Kidney (tissue), 13 donors: ENCODE measurements at regions not wholly inside any gene's neighbourhood (a gene's known extent, or its start where the extent isn't known, plus 50 kb on each side); places are given as distances from the start of the nearest gene placed in this dataset.

Source experiments
- DNase-seq, 5 donors: peaks; one replicate each; pipeline ENCODE4 v3.0.0-alpha.2; 2013 to 2020
- FAIRE-seq: peaks from 2 replicates; lab custom pipeline; 2012; peaks lifted over from hg19 to GRCh38; lab: Jason Lieb, UNC
- H3K27ac ChIP-seq, 2 donors: one replicate each; pipeline ENCODE4 v1.7.0; 2013; ENCODE audit warnings: low read depth in 2 of 2, low read length in 2 of 2, inconsistent platforms in 1 of 2
- H3K27me3 ChIP-seq: one replicate; pipeline ENCODE4 v1.7.1; 2013; ENCODE audit warnings: low read length, inconsistent platforms; ENCODE audit not compliant: control insufficient read depth, insufficient read depth
- H3K36me3 ChIP-seq, 3 donors: one replicate each; pipeline versions ENCODE4 v1.7.0 to v1.7.1; 2013; ENCODE audit warnings: low read length in 3 of 3, control low read depth in 1 of 3, inconsistent platforms in 1 of 3; ENCODE audit not compliant: insufficient read depth in 3 of 3, control insufficient read depth in 2 of 3
- H3K4me1 ChIP-seq, 3 donors: one replicate each; pipeline versions ENCODE4 v1.7.0 to v1.7.1; 2013; ENCODE audit warnings: low read length in 3 of 3, inconsistent platforms in 1 of 3, low read depth in 1 of 3; ENCODE audit not compliant: control insufficient read depth in 2 of 3, insufficient read depth in 2 of 3
- H3K4me3 ChIP-seq, 3 donors: one replicate each; pipeline versions ENCODE4 v1.7.0 to v1.8.1; 2013; ENCODE audit warnings: low read length in 3 of 3, control low read depth in 1 of 3, inconsistent platforms in 1 of 3
- H3K9ac ChIP-seq, 3 donors: one replicate each; pipeline versions ENCODE4 v1.7.0 to v1.7.1; 2013; ENCODE audit warnings: low read length in 3 of 3, control low read depth in 1 of 3, inconsistent platforms in 1 of 3
- H3K9me3 ChIP-seq, 3 donors: one replicate each; pipeline versions ENCODE4 v1.7.0 to v1.7.1; 2013; ENCODE audit warnings: low read length in 3 of 3, control low read depth in 1 of 3, inconsistent platforms in 1 of 3; ENCODE audit not compliant: control insufficient read depth in 2 of 3, insufficient read depth in 1 of 3
- intact Hi-C: fragments of 100-400 bp; cut with DNase I; formaldehyde crosslinking; loops from one replicate; pipeline ENCODE4 v1.11.1; 2022
- TF ChIP-seq, protein P1 (sequence below): IDR thresholded peaks from 3 replicates; pipeline ENCODE4 v1.5.1; 2012; ENCODE audit warnings: mild to moderate bottlenecking, moderate library complexity, borderline replicate concordance; ENCODE audit not compliant: insufficient read depth; ENCODE audit errors: extremely low read depth
- donor health status: control.
- donor health status: control.
- donor health status: control.
- donor health status: control.
- donor health status: control.
- donor health status: DM: yes; HTN: yes; CAD: no.
- donor health status: Normal renal cell carcinoma (clear cell type).

GRCh38 chr14:65241125-65241752 is 138.9 kb upstream of the MAX start:
- Histone ChIP-seq H3K4me3 (no peak overlapping the region), H3K27ac (no peak overlapping the region), H3K27me3 (no peaks in the 10 kb centered on the region), H3K4me1 (no peaks in the 10 kb centered on the region), H3K36me3 (no peaks in the 10 kb centered on the region), H3K9me3 (no peaks in the 10 kb centered on the region), H3K9ac (no peak overlapping the region)
- DNase-seq: no peak
- FAIRE-seq: no peak
- intact Hi-C loops: no loop called here
- TF ChIP-seq, protein P1, sequence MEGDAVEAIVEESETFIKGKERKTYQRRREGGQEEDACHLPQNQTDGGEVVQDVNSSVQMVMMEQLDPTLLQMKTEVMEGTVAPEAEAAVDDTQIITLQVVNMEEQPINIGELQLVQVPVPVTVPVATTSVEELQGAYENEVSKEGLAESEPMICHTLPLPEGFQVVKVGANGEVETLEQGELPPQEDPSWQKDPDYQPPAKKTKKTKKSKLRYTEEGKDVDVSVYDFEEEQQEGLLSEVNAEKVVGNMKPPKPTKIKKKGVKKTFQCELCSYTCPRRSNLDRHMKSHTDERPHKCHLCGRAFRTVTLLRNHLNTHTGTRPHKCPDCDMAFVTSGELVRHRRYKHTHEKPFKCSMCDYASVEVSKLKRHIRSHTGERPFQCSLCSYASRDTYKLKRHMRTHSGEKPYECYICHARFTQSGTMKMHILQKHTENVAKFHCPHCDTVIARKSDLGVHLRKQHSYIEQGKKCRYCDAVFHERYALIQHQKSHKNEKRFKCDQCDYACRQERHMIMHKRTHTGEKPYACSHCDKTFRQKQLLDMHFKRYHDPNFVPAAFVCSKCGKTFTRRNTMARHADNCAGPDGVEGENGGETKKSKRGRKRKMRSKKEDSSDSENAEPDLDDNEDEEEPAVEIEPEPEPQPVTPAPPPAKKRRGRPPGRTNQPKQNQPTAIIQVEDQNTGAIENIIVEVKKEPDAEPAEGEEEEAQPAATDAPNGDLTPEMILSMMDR: no peak

DNA sequence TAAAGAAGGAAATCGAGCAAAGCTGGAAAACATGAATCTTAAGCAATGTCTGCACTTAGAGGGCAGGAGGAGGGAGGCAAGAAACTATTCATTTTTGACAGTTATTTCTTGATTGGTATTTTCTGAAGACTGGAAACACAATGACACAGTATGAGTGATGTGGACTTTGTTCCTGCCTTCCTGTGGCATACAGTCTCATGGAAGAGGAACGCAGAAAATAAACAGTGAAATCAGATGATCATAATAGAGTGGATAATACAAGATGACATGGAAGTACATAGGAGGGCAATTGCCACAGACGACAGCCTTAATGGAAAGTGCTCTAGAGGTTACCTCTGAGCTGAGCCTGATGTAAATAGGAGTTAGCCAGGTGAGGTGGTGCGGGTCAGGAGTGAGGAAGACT is 140.4 kb upstream of the MAX start:
- FAIRE-seq: no peak

GRCh38 chr14:65243766-65244442 is 141.6 kb upstream of the MAX start:
- FAIRE-seq (no peak), DNase-seq (no peak)
- Histone ChIP-seq H3K4me3 (no peak overlapping the region), H3K36me3 (no peaks in the 10 kb centered on the region), H3K9ac (no peak overlapping the region), H3K27me3 (no peaks in the 10 kb centered on the region), H3K9me3 (no peaks in the 10 kb centered on the region), H3K4me1 (no peaks in the 10 kb centered on the region), H3K27ac (no peak overlapping the region)
- intact Hi-C loops: no loop called here
- TF ChIP-seq, protein P1: no peak

More for the DNA sequence above, 140.4 kb upstream of the MAX start:
- Histone ChIP-seq H3K9ac (no peak overlapping the region), H3K4me1 (no peaks in the 10 kb centered on the region), H3K36me3 (no peaks in the 10 kb centered on the region), H3K27ac (no peak overlapping the region), H3K4me3 (no peak overlapping the region), H3K9me3 (no peaks in the 10 kb centered on the region), H3K27me3 (no peaks in the 10 kb centered on the region)
- intact Hi-C loops: no loop called here
- no peak for DNase-seq
- TF ChIP-seq, protein P1: no peak
